ENCODE measurements at regions not wholly inside any gene's neighbourhood (a gene's known extent, or its start where the extent isn't known, plus 50 kb on each side); places are given as distances from the start of the nearest gene placed in this dataset.

DNA sequence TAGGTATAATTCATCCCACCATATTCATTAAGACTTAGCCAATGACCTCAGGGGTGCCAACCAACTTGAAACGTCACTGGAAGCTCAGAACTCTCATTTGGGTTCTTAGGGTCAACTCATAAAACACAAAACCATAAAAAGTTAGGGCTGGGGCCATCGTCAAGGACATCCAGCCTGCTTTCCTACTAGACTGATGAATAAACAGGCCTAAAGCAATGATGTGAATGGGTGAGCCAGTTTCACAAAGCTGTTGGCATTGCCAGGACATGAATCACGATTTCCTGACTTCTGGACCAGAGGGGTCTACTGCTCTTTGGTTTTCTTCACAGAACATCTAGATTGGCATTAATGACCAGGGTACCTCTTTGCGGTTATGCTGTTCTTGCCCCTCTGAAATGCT, 64.7 kb downstream of the EOMES start:
- DNase-seq (ENCODE audit: extremely low read depth in 1 of 4, low spot score in 3 of 4) (no peak), FAIRE-seq (no peak), ATAC-seq (no peak)
- H3K9me1 ChIP-seq (ENCODE audit: control insufficient read depth, insufficient read depth, low read length): no peaks in the 10 kb centered on the region
- H2AFZ ChIP-seq (ENCODE audit: low read depth, low read length): no peak overlapping the region
- BruUV-seq (replicated peaks): no TSS peak
- no peaks in the 10 kb centered on the region for H3K4me1 ChIP-seq (replicated peaks in 1 of 2; ENCODE audit: control insufficient read depth in 2 of 2, insufficient read depth in 2 of 2, low read length in 2 of 2)
- 0% methylated on average over 4 of the region's 4 CpGs for WGBS (ENCODE audit: insufficient coverage, low coverage, missing lambda C conversion rate)
- no peaks in the 10 kb centered on the region for H4K20me1 ChIP-seq (replicated peaks; ENCODE audit: control insufficient read depth, insufficient read depth, low read length)
- intact Hi-C loops (cut with micrococcal nuclease): no loop called here
- POLR2A ChIA-PET: no interaction called here
- H3K9ac ChIP-seq (ENCODE audit: insufficient read depth in 1 of 2, low read depth in 2 of 2, low read length in 2 of 2): no peak overlapping the region
- in situ Hi-C loops (cut with MboI): no loop called here
- no peak overlapping the region for H3K27ac ChIP-seq (ENCODE audit: extremely low read depth, low read depth, low read length)
- no peak overlapping the region for H3K4me3 ChIP-seq
- TF ChIP-seq MCM3 (IDR thresholded peaks at IDR 0.05) (no peak), ETV1 (tag; conservative IDR thresholded peaks at IDR 0.05; ENCODE audit: low read depth) (no peak), ZNF778 (CRISPR knock-in tag; IDR thresholded peaks at IDR 0.05) (no peak)
- no peaks in the 10 kb centered on the region for H3K27me3 ChIP-seq (ENCODE audit: control insufficient read depth in 2 of 2, insufficient read depth in 2 of 2, low read length in 2 of 2)
- H3K79me2 ChIP-seq (ENCODE audit: control insufficient read depth, insufficient read depth, low read length): no peaks in the 10 kb centered on the region
- no peak overlapping the region for H3K4me2 ChIP-seq (ENCODE audit: insufficient read depth, low read length)
- CTCF ChIA-PET (ENCODE audit: low intra/inter-chr PET ratio): no interaction called here
- no peaks in the 10 kb centered on the region for H3K9me3 ChIP-seq (replicated peaks; ENCODE audit: control insufficient read depth, insufficient read depth, low read depth, low read length)
- no peaks in the 10 kb centered on the region for H3K36me3 ChIP-seq (ENCODE audit: control insufficient read depth, insufficient read depth, low read length)

DNA sequence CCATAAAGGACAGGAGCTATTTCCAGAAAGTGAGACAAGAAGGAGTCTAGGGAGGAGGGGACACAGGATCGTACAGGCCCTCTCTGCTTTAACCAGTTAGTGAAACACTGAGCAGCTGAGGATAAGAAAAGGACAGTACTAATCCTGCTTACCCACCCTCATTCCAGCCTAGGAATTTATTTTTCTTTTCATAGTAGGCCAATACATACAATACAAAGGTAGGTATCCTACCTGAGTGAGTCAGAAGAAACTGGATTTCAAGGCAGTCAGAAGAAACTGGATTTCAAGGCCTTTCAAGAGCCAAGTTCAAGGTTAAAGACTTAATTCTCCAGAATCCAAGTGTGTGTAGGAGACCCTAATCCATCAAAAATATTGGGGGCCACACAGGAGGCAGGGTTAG, 65.3 kb downstream of the EOMES start:
- no peak for FAIRE-seq
- Histone ChIP-seq H3K9me1 (ENCODE audit: control insufficient read depth, insufficient read depth, low read length) (no peaks in the 10 kb centered on the region), H3K9ac (ENCODE audit: insufficient read depth in 1 of 2, low read depth in 2 of 2, low read length in 2 of 2) (no peak overlapping the region), H3K4me2 (ENCODE audit: insufficient read depth, low read length) (no peak overlapping the region), H3K79me2 (ENCODE audit: control insufficient read depth, insufficient read depth, low read length) (no peaks in the 10 kb centered on the region), H3K4me3 (no peak overlapping the region), H2AFZ (ENCODE audit: low read depth, low read length) (no peak overlapping the region), H3K36me3 (ENCODE audit: control insufficient read depth, insufficient read depth, low read length) (no peaks in the 10 kb centered on the region), H3K27ac (ENCODE audit: extremely low read depth, low read depth, low read length) (no peak overlapping the region), H3K27me3 (ENCODE audit: control insufficient read depth in 2 of 2, insufficient read depth in 2 of 2, low read length in 2 of 2) (no peaks in the 10 kb centered on the region), H4K20me1 (replicated peaks; ENCODE audit: control insufficient read depth, insufficient read depth, low read length) (no peaks in the 10 kb centered on the region), H3K9me3 (replicated peaks; ENCODE audit: control insufficient read depth, insufficient read depth, low read depth, low read length) (no peaks in the 10 kb centered on the region), H3K4me1 (replicated peaks in 1 of 2; ENCODE audit: control insufficient read depth in 2 of 2, insufficient read depth in 2 of 2, low read length in 2 of 2) (no peaks in the 10 kb centered on the region)
- CTCF ChIA-PET (ENCODE audit: low intra/inter-chr PET ratio): no interaction called here
- BruUV-seq (replicated peaks): no TSS peak
- ATAC-seq: no peak
- POLR2A ChIA-PET: no interaction called here
- no peak for DNase-seq (ENCODE audit: extremely low read depth in 1 of 4, low spot score in 3 of 4)
- in situ Hi-C loops (cut with MboI) (no loop called here), intact Hi-C loops (cut with micrococcal nuclease) (no loop called here)
- WGBS (ENCODE audit: insufficient coverage, low coverage, missing lambda C conversion rate): 0% methylated on average over 1 of the region's 1 CpG
- TF ChIP-seq GABPA (tag; conservative IDR thresholded peaks at IDR 0.05; ENCODE audit: low read depth) (no peak), ZNF140 (CRISPR knock-in tag; IDR thresholded peaks at IDR 0.05) (no peak), NELFE (IDR thresholded peaks at IDR 0.05; ENCODE audit: insufficient read depth, insufficient read length) (no peak), ZNF224 (CRISPR knock-in tag; IDR thresholded peaks at IDR 0.05) (no peak), SMAD3 (CRISPR knock-in tag; conservative IDR thresholded peaks at IDR 0.05) (no peak), ZNF124 (CRISPR knock-in tag; IDR thresholded peaks at IDR 0.05) (no peak), ZNF444 (CRISPR knock-in tag; IDR thresholded peaks at IDR 0.05) (no peak), SIN3B (IDR thresholded peaks at IDR 0.05; ENCODE audit: low read depth) (no peak)
- TF ChIP-seq, protein P1, sequence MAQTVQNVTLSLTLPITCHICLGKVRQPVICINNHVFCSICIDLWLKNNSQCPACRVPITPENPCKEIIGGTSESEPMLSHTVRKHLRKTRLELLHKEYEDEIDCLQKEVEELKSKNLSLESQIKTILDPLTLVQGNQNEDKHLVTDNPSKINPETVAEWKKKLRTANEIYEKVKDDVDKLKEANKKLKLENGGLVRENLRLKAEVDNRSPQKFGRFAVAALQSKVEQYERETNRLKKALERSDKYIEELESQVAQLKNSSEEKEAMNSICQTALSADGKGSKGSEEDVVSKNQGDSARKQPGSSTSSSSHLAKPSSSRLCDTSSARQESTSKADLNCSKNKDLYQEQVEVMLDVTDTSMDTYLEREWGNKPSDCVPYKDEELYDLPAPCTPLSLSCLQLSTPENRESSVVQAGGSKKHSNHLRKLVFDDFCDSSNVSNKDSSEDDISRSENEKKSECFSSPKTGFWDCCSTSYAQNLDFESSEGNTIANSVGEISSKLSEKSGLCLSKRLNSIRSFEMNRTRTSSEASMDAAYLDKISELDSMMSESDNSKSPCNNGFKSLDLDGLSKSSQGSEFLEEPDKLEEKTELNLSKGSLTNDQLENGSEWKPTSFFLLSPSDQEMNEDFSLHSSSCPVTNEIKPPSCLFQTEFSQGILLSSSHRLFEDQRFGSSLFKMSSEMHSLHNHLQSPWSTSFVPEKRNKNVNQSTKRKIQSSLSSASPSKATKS (CRISPR knock-in tag; IDR thresholded peaks at IDR 0.05): no peak
